Fibroblast of lung (primary cell): ENCODE measurements at regions not wholly inside any gene's neighbourhood (a gene's known extent, or its start where the extent isn't known, plus 50 kb on each side); places are given as distances from the start of the nearest gene placed in this dataset.
"Not testable (repeated sequence)": the region's sequence is repeated elsewhere in the genome, so short reads cannot be mapped to it uniquely, and the experiment has no call there.

Experiments
- DNase-seq, 2 donors: peaks; one replicate each; pipeline versions ENCODE4 v3.0.0 to v3.0.0-alpha.2; 2010; ENCODE audit warnings: low read depth in 2 of 2
- H2AFZ ChIP-seq: 2 replicates; pipeline ENCODE4 v1.5.1; 2012; ENCODE audit warnings: low read length, control low read depth, inconsistent platforms
- H3K27ac ChIP-seq: 2 replicates; pipeline ENCODE4 v1.5.1; 2011; ENCODE audit warnings: low read length, control low read depth; ENCODE audit not compliant: insufficient read depth
- H3K27me3 ChIP-seq: 2 replicates; pipeline ENCODE4 v1.5.1; 2011; ENCODE audit warnings: mild to moderate bottlenecking, low read length; ENCODE audit not compliant: control insufficient read depth, insufficient read depth
- H3K36me3 ChIP-seq: 2 replicates; pipeline ENCODE4 v1.5.1; 2011; ENCODE audit warnings: low read length; ENCODE audit not compliant: control insufficient read depth, insufficient read depth
- H3K4me1 ChIP-seq: 2 replicates; pipeline ENCODE4 v1.5.1; 2011; ENCODE audit warnings: low read length; ENCODE audit not compliant: control insufficient read depth, insufficient read depth; ENCODE audit errors: extremely low read depth
- H3K4me2 ChIP-seq: 2 replicates; pipeline ENCODE4 v1.5.1; 2011; ENCODE audit warnings: low read length, control low read depth; ENCODE audit not compliant: insufficient read depth; ENCODE audit errors: extremely low read depth
- H3K4me3 ChIP-seq, 4 experiments: fragments of 200-600 bp in 1 of 4; sonication (generic) in 1 of 4; replicated peaks in 1 of 4; 2 replicates each; pipeline ENCODE4 v1.5.1; 2011 to 2016; ENCODE audit warnings: low read length in 4 of 4, low read depth in 3 of 4, mild to moderate bottlenecking in 3 of 4, control low read depth in 2 of 4, inconsistent platforms in 1 of 4, mixed read lengths in 1 of 4; ENCODE audit not compliant: insufficient read depth in 1 of 4; ENCODE audit errors: control extremely low read depth in 1 of 4
- H3K79me2 ChIP-seq: 2 replicates; pipeline ENCODE4 v1.5.1; 2012; ENCODE audit warnings: mild to moderate bottlenecking, low read length, inconsistent platforms; ENCODE audit not compliant: control insufficient read depth, insufficient read depth
- H3K9ac ChIP-seq: 2 replicates; pipeline ENCODE4 v1.5.1; 2011; ENCODE audit warnings: mild to moderate bottlenecking, low read length, control low read depth; ENCODE audit not compliant: insufficient read depth
- H3K9me3 ChIP-seq: 2 replicates; pipeline ENCODE4 v1.5.1; 2012; ENCODE audit warnings: low read depth, low read length; ENCODE audit not compliant: control insufficient read depth, insufficient read depth
- H4K20me1 ChIP-seq: 2 replicates; pipeline ENCODE4 v1.5.1; 2011; ENCODE audit warnings: low read length; ENCODE audit not compliant: control insufficient read depth, insufficient read depth; ENCODE audit errors: extremely low read depth
- CTCF ChIP-seq, 2 donors: IDR thresholded peaks in 1 of 2; conservative IDR thresholded peaks in 1 of 2; 1 replicate in 1 of 2; 2 replicates in 1 of 2; pipeline ENCODE4 v1.5.1; 2011 to 2012; ENCODE audit warnings: low read length in 2 of 2, control low read depth in 1 of 2, inconsistent platforms in 1 of 2, low read depth in 1 of 2, mild to moderate bottlenecking in 1 of 2
- EZH2 ChIP-seq: IDR thresholded peaks from 2 replicates; pipeline ENCODE4 v1.5.1; 2012; ENCODE audit warnings: low read length, control low read depth, mild to moderate bottlenecking; ENCODE audit errors: missing control alignments

- DNase-seq, result no peak
- H3K27ac ChIP-seq, result no peak overlapping the region
- no peaks in the 10 kb centered on the region for H3K36me3 ChIP-seq
- no peak for TF ChIP-seq EZH2
- TF ChIP-seq CTCF (conservative IDR thresholded peaks at IDR 0.05 in 1 of 2, IDR thresholded peaks at IDR 0.05 in 1 of 2; ENCODE audit: low read depth in 1 of 2, low read length in 2 of 2), result no peak
- H3K27me3 ChIP-seq, result no peaks in the 10 kb centered on the region
- H3K9ac ChIP-seq, result no peak overlapping the region
- H2AFZ ChIP-seq, result no peak overlapping the region
- H3K79me2 ChIP-seq, result no peaks in the 10 kb centered on the region
- no peaks in the 10 kb centered on the region for H4K20me1 ChIP-seq
- no peak overlapping the region for H3K4me2 ChIP-seq
- H3K9me3 ChIP-seq, result no peaks in the 10 kb centered on the region
- H3K4me3 ChIP-seq, result no peak overlapping the region
- H3K4me1 ChIP-seq, result no peaks in the 10 kb centered on the region
Observed at GRCh38 chr20:25991051-25991755, 294.6 kb upstream of the ZNF337 start.

- not testable (repeated sequence) for H3K9ac ChIP-seq, H2AFZ ChIP-seq, DNase-seq, H3K27me3 ChIP-seq, H3K27ac ChIP-seq, H3K4me3 ChIP-seq, H3K4me2 ChIP-seq, H3K36me3 ChIP-seq, H3K79me2 ChIP-seq, H4K20me1 ChIP-seq, H3K4me1 ChIP-seq, H3K9me3 ChIP-seq
Observed at GRCh38 chr20:25989686-25990085, 293.0 kb upstream of the ZNF337 start.

- H3K4me3 ChIP-seq, result no peak overlapping the region
- DNase-seq, result no peak
- H3K9ac ChIP-seq, result no peak overlapping the region
- no peaks in the 10 kb centered on the region for H3K9me3 ChIP-seq
- no peaks in the 10 kb centered on the region for H4K20me1 ChIP-seq
- no peaks in the 10 kb centered on the region for H3K27me3 ChIP-seq
- H3K4me1 ChIP-seq, result no peaks in the 10 kb centered on the region
- no peaks in the 10 kb centered on the region for H3K79me2 ChIP-seq
- no peak for TF ChIP-seq EZH2
- no peak overlapping the region for H2AFZ ChIP-seq
- H3K4me2 ChIP-seq, result no peak overlapping the region
- H3K27ac ChIP-seq, result no peak overlapping the region
- H3K36me3 ChIP-seq, result no peaks in the 10 kb centered on the region
Observed at GRCh38 chr20:25989196-25989595, 292.5 kb upstream of the ZNF337 start.

- not testable (repeated sequence) for H2AFZ ChIP-seq, H4K20me1 ChIP-seq, H3K9me3 ChIP-seq
Observed at GRCh38 chr20:25987928-25988560, 291.4 kb upstream of the ZNF337 start.

More at GRCh38 chr20:25987928-25988560, 291.4 kb upstream of the ZNF337 start:
- H3K4me2 ChIP-seq, H3K79me2 ChIP-seq, H3K27ac ChIP-seq, H3K4me1 ChIP-seq, H3K27me3 ChIP-seq, DNase-seq, H3K9ac ChIP-seq, H3K4me3 ChIP-seq, H3K36me3 ChIP-seq: not testable (repeated sequence)
